DMS53 (cell line): ENCODE measurements at regions not wholly inside any gene's neighbourhood (a gene's known extent, or its start where the extent isn't known, plus 50 kb on each side); places are given as distances from the start of the nearest gene placed in this dataset.
"Not testable (repeated sequence)": the region's sequence is repeated elsewhere in the genome, so short reads cannot be mapped to it uniquely, and the experiment has no call there.

Source experiments
- DNase-seq: peaks from one replicate; lab custom pipeline; 2025; lab: John Stamatoyannopoulos, UW

- no peak for DNase-seq
These were observed 87.2 kb upstream of the NAV2 start for GRCh38 chr11:19625438-19625837.

GRCh38 chr11:19617696-19618523, 94.7 kb upstream of the NAV2 start:
- DNase-seq: no peak

- no peak for DNase-seq
These were observed 97.1 kb upstream of the NAV2 start for GRCh38 chr11:19615341-19616183.

- no peak for DNase-seq
These were observed 98.2 kb upstream of the NAV2 start for GRCh38 chr11:19614370-19614940.

GRCh38 chr11:19612025-19612424, 100.6 kb upstream of the NAV2 start:
- DNase-seq: not testable (repeated sequence)

GRCh38 chr11:19607656-19608360, 104.8 kb upstream of the NAV2 start:
- DNase-seq: no peak

- no peak for DNase-seq
These were observed 105.6 kb upstream of the NAV2 start for GRCh38 chr11:19606856-19607655.

GRCh38 chr11:19605520-19606371, 106.9 kb upstream of the NAV2 start:
- no peak for DNase-seq

GRCh38 chr11:19604679-19605375, 107.8 kb upstream of the NAV2 start:
- DNase-seq: no peak

GRCh38 chr11:19603771-19604170, 108.9 kb upstream of the NAV2 start:
- DNase-seq: no peak

GRCh38 chr11:19602891-19603290, 109.7 kb upstream of the NAV2 start:
- no peak for DNase-seq

GRCh38 chr11:19602406-19602805, 110.2 kb upstream of the NAV2 start:
- no peak for DNase-seq

- DNase-seq: no peak
These were observed 111.4 kb upstream of the NAV2 start for GRCh38 chr11:19601235-19601634.

- no peak for DNase-seq
These were observed 113.0 kb upstream of the NAV2 start for GRCh38 chr11:19599681-19600080.

- no peak for DNase-seq
These were observed 113.7 kb upstream of the NAV2 start for GRCh38 chr11:19598876-19599486.

- no peak for DNase-seq
These were observed 114.2 kb upstream of the NAV2 start for GRCh38 chr11:19598456-19598855.

GRCh38 chr11:19597876-19598275, 114.8 kb upstream of the NAV2 start:
- DNase-seq: no peak

- DNase-seq: no peak
These were observed 115.4 kb upstream of the NAV2 start for GRCh38 chr11:19597206-19597605.
